GM18519 (cell line): ENCODE measurements at regions not wholly inside any gene's neighbourhood (a gene's known extent, or its start where the extent isn't known, plus 50 kb on each side); places are given as distances from the start of the nearest gene placed in this dataset.

Experiments
- ATAC-seq: cut with Tn5 transposase; IDR thresholded peaks from one replicate; pipeline ENCODE4 v1.9.1; 2021; ENCODE audit warnings: mild to moderate bottlenecking, moderate library complexity; ENCODE audit not compliant: unreplicated experiment, low FRiP score

DNA sequence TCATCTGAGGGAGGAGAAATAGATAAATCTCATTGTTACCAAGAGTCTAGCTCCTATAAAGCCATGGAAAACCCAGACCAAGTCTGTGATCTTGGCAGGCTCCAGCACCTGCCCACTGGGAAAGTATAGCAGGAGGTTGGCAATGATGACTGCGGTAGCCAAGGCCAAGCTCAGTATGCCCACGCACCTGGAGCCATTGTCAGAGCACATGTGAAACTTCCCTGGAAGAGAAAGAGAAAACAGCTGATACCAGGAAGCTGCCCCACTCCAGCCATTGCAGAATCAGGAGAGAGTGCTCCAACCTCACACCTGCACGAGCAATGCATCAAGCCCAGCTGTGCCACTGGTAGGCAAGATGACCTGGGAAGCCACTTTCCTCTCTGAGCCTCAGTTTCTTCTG, 62.2 kb upstream of the HEPHL1 start:
- ATAC-seq: no peak

GRCh38 chr11:93959663-93960062, 61.5 kb upstream of the HEPHL1 start:
- ATAC-seq: no peak

- ATAC-seq: no peak
Measured at GRCh38 chr11:93963072-93963471, 58.1 kb upstream of the HEPHL1 start.

- ATAC-seq: no peak
Measured at GRCh38 chr11:93967258-93967657, 53.9 kb upstream of the HEPHL1 start.

GRCh38 chr11:93967944-93968343, 53.2 kb upstream of the HEPHL1 start:
- no peak for ATAC-seq

DNA sequence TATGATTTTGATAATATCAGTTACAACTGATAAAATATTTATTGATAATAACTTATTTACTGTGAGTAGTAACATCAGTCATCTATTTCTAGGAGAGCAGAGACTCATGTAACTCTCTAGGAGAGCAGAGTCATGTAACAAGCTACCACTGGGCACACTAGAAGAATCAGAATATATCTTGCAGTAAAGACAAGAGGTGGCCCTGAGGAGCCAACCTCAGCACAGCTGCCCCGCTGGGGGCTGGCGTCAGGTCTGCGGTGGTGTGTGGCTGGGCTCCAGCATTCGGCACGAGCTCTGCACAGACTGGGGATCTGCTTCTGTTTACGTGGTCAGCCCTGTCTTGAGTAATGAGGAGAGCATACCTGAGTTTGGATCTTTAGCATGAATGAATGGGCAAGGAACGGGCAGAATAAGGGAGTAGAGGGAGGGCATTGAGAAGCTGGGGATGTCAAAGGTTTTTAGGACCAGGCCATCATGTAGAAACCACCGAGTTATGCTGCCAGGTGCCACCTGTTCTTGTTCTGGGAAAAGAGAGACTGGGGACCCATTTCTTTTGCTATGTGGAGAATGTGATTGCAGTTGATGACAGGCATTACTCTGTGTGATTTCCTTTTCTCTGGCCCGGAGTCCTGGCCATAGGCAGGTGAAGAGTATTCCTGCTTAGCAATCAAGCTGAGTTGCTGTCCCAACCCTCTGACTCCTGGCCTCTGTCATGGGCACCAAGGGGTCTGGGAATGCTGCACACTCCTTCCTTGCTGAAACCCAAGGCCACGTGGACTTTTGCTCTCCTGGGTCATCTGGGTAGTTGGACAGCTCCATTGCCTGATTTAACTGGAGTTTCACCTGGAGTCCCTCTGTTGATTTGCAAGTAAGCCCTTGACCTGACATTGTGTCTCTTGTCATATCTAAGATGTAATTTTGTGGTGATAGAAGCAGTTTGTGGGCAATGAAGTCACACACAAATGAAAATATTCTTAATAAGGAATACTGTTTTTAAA, 50.9 kb upstream of the HEPHL1 start:
- no peak for ATAC-seq
